Stimulated activated CD8-positive, alpha-beta memory T cell treated with anti-CD3 and anti-CD28 coated beads, Interleukin-2, amount 100 ng/mL, for 1 hour (primary cell): ENCODE measurements at regions not wholly inside any gene's neighbourhood (a gene's known extent, or its start where the extent isn't known, plus 50 kb on each side); places are given as distances from the start of the nearest gene placed in this dataset.
"Not testable (repeated sequence)": the region's sequence is repeated elsewhere in the genome, so short reads cannot be mapped to it uniquely, and the experiment has no call there.

Experiments used
- DNase-seq, 2 donors: peaks; one replicate each; pipeline ENCODE4 v3.0.0-alpha.2; 2020; ENCODE audit warnings: low read depth in 2 of 2

- no peak for DNase-seq
Observed at GRCh38 chr12:75805905-75806304, 225.7 kb downstream of the PHLDA1 start.

- no peak for DNase-seq
Observed at GRCh38 chr12:75805320-75805719, 226.3 kb downstream of the PHLDA1 start.

DNA sequence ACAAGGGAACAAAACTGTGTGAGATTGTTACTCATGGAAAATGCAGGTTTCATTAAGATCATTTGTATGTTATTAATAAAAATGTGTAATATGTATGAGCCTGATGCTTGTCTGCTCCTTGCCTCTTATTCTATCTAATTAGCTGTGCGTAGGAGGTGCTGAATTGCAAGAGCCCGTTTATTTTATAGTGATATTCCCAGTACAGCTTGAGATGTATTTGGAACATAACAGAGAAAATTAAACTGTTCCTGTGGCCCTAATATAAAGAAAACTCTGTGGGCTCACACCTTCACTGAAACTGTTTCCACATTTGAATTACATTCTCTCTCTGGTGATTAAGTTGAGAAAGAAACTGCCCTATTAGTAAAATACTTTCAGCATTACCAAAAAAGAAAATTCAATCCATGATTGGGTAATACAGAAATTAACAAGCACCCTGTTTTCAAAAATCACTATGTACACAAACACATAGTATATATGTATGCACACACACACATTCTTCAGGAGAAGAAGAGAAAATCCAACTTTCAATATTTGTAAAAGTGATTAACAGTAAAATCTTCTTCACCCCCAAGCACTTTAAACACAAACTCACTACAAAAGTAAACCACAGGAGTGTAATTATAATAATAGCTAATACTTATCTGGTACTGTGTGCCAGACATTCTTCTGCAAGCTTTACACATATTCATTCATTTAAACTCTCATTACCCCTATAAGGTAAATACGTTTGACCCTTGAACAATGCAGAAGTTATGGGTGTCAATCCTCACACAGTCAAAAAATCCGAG lies 233.2 kb downstream of the PHLDA1 start:
- DNase-seq: no peak

GRCh38 chr12:75795125-75795524 lies 236.5 kb downstream of the PHLDA1 start:
- no peak for DNase-seq

- no peak for DNase-seq
Observed at GRCh38 chr12:75792687-75793086, 238.9 kb downstream of the PHLDA1 start.

GRCh38 chr12:75790219-75790618 lies 241.4 kb downstream of the PHLDA1 start:
- DNase-seq: no peak

DNA sequence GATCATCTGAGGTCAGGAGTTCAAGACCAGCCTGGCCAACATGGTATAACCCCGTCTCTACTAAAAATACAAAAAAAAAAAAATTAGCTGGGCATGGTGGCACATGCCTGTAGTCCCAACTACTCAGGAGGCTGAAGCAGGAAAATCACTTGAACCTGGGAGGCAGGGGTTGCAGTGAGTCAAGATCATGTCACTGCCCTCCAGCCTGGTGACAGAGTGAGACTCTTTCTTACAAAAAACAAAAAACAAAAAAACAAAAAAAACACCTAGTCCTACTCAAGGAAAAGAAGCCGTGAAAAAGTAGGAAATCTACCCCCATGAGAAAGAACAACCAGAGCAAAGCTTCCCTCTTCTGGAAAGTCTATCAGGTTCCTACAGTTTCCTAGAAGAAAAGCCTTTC lies 244.4 kb downstream of the PHLDA1 start:
- not testable (repeated sequence) for DNase-seq

GRCh38 chr12:75786070-75786469 lies 245.5 kb downstream of the PHLDA1 start:
- DNase-seq: no peak

DNA sequence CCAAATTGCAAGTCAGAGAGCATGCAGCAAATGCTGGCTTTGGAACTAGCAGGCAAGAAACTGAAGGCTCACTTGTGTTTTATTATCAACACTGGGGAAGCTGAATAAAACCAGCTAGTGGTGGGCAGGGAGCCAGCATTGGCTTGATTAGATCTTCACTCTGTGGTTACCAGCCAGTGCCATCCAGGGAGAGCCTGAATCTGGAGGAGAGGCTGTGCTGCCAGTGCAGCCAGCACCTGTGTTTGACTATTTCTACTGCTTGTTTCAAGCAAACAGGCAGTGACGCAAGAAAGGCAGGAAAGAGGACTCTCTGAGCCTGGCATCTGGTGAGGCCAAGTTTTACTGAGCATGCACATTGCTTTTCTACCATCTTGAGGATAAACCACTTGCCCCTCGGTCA lies 247.0 kb downstream of the PHLDA1 start:
- DNase-seq: no peak

DNA sequence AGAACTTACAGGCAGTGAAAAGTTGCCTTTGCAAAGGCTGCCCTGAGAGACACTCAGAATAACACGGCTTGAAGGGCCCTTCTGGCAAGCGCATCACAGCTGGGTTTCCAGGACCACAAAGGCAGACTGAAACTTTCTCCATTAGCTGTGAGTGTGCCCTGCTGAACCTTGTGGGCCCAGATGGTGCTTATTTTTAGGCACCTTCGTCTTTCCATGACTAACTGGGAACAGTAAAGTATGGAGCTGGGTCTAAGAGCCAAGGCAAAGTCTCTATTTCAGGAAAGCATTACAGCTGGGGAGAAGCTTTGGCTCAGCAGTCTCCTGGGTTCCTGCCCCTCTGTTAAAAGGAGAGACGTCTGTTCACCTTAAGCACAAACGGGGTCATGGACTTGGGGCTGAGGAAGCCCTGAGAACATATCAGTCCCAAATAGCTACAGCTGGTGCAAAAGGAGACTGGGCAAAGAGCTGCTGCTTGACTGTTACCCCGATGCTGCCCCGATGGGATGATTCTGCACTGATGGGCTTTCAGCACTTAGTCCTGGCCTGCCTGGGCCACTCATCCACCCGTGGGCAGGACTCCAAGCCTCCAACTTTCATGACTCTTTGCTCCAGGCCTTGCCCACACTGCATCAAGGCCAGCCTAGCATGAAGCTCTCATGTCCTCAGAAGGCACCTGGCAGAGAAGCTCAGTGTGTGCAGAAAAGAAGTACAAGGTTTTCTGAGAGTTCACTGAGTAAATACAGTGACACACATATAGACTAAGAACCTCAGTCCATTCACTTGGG lies 248.3 kb downstream of the PHLDA1 start:
- no peak for DNase-seq

- no peak for DNase-seq
Observed at GRCh38 chr12:75782069-75782581, 249.5 kb downstream of the PHLDA1 start.

DNA sequence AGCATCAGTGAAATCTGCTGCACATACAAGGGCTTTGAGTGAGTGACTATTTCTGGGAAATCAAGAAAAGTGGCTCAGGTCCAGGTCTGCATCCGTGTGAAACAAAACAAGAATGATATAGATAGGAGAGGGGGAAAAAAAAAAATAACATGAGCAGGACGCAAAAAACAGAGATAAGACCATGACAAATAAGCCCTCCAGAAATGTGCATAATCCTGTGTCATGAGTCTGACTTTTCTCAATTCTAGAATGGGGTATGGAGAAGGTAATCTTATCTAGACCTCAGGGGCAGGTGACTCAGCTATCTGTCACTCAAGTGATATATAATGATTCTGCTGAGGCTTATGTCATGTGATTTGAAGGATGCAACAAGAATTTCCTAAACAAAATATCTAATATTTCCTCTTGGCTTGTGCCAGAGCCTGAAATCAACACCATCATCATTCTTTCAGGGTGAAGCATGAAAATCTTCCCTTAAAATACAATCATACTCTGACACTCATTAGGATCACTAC lies 250.0 kb downstream of the PHLDA1 start:
- DNase-seq: no peak

DNA sequence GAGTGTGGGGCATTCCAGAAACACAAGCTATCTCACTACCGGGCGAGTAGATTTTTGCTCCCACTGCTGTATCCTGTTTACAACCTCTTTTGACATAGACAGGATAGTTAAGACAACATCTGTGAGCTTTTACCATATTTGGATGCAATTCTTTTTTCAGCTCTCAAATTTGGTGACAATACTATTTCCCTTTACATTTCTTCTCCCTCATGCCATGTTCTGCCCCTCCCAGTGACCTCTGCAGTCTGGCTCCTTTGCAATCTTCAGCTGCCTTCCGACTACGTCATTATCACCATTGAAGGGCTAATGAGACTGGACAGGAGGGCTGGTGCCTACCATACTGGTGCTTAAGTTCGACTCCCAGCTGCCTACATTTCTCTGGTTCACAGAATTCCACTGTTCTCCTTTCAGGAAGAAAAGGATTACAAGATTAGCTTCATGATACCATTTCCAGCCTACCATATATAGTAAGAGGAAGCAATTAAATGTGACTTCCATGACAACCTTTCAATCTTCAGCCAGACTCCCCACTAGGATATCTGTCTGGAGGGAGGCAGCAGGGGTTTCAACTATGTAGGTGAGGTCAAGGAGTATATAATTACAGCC lies 251.6 kb downstream of the PHLDA1 start:
- no peak for DNase-seq

DNA sequence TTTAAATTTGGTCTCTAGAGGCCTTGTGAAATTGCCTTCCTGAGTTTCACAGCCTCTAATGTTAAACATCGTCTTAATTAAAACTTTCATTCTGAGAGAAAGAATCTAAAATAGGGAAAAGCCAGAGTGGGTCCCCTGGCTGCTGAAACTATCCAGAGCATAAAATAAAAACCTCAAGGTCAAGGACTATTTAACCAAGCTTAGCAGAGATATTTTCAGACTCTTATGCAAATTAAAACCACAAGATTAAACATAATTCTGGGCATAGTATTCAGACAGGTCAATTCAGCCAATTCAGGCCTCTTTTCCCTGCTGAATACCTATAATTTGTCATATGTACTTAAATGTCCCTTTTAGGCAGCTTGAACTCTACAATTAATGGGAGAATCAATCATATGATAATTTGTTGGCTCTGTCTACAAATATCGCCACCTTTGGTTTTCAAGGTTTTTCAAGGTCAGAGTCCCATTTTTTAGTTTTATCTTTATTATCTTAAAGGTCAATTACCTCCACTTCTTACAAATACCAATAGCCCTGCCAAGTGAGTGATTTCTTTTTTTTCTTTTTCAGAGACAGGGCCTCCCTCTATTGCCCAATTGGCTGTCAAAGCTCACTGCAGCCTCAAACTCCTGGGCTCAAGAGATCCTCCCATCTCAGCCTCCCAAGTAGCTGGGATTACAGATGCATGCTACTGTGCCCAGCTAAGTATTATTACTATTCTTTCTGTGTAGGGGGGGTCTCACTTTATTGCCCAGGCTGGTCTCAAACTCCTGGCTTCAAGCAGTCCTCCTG lies 257.1 kb downstream of the PHLDA1 start:
- DNase-seq: no peak

GRCh38 chr12:75773377-75773776 lies 258.2 kb downstream of the PHLDA1 start:
- DNase-seq: no peak

- DNase-seq: no peak
Observed at GRCh38 chr12:75771023-75771422, 259.6 kb upstream of the KRR1 start.

DNA sequence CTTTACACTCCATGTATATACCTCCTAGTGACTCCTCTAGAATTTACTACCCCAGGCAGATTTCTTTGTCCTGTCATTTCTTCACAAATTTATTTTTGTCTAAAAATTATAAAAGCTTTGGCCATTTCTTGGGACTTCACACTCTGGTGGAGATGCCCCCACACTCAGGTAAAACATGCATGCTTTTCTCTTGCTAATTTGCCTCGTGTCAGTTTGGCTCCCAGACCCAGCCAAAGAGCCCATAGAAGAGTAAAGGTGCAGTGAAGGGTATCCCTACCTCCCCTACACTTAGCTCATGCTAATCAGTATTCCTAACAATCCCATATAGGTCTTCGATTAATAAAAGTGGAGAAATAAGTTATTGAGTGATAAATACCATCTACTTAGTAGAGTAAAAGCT lies 256.5 kb upstream of the KRR1 start:
- DNase-seq: no peak

- DNase-seq: no peak
Observed at GRCh38 chr12:75766263-75767160, 255.1 kb upstream of the KRR1 start.

DNA sequence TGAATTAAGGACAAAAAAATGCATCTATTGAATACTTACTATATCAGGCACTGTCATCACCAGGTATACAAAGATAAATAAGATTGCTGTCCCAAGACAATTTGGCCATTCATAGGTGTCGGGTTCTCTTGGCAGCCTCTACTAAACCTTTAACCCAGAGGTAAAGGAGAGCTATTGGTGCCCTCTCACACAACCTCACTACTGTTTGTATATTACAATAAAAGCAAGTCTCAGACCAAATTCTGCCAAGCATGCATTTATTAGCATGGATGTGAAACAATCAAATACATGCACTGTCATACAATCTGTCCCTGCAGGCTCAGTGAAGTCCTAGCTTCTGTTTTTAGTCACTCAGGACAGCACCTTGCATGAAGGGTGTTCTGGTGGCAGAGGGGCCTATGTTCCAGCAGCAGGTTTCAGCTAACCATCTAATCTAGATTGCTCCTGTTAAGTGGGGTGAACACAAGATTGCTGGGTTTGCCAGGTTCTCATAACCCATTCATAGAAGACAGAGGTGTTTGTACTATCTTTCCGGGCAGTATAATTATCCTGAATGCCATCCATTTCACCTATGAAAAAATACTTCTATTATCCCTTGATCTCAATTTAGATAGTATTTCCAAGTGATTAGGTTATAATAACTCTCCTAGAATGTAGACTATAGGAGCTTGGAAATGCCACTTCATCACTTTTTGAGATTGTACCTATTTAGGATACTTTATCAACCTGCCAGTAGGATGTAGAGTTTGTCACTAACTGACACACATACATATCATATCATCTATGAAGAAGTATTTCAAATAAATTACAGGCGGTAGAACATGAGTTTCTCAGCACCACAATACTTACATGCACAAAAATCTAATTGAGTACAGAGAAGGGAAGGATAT lies 254.0 kb upstream of the KRR1 start:
- DNase-seq: no peak
